ENCODE measurements at regions not wholly inside any gene's neighbourhood (a gene's known extent, or its start where the extent isn't known, plus 50 kb on each side); places are given as distances from the start of the nearest gene placed in this dataset.

- intact Hi-C loops (cut with DNase I), result no loop called here
- Histone ChIP-seq H3K4me1 (no peaks in the 10 kb centered on the region), H3K27me3 (no peaks in the 10 kb centered on the region), H3K9me3 (no peaks in the 10 kb centered on the region), H3K36me3 (no peaks in the 10 kb centered on the region), H3K27ac (no peak overlapping the region), H3K4me3 (no peak overlapping the region)
- TF ChIP-seq, protein P1, sequence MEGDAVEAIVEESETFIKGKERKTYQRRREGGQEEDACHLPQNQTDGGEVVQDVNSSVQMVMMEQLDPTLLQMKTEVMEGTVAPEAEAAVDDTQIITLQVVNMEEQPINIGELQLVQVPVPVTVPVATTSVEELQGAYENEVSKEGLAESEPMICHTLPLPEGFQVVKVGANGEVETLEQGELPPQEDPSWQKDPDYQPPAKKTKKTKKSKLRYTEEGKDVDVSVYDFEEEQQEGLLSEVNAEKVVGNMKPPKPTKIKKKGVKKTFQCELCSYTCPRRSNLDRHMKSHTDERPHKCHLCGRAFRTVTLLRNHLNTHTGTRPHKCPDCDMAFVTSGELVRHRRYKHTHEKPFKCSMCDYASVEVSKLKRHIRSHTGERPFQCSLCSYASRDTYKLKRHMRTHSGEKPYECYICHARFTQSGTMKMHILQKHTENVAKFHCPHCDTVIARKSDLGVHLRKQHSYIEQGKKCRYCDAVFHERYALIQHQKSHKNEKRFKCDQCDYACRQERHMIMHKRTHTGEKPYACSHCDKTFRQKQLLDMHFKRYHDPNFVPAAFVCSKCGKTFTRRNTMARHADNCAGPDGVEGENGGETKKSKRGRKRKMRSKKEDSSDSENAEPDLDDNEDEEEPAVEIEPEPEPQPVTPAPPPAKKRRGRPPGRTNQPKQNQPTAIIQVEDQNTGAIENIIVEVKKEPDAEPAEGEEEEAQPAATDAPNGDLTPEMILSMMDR (IDR thresholded peaks at IDR 0.05), result no peak
- no peak for DNase-seq
- WGBS, 2 donors, result 77 to 81% methylated on average over 10 of the region's 10 CpGs
- ATAC-seq, result no peak
- FAIRE-seq, result no peak
Observed at GRCh38 chr6:6880745-6881437, 226.9 kb upstream of the RREB1 start.

DNA sequence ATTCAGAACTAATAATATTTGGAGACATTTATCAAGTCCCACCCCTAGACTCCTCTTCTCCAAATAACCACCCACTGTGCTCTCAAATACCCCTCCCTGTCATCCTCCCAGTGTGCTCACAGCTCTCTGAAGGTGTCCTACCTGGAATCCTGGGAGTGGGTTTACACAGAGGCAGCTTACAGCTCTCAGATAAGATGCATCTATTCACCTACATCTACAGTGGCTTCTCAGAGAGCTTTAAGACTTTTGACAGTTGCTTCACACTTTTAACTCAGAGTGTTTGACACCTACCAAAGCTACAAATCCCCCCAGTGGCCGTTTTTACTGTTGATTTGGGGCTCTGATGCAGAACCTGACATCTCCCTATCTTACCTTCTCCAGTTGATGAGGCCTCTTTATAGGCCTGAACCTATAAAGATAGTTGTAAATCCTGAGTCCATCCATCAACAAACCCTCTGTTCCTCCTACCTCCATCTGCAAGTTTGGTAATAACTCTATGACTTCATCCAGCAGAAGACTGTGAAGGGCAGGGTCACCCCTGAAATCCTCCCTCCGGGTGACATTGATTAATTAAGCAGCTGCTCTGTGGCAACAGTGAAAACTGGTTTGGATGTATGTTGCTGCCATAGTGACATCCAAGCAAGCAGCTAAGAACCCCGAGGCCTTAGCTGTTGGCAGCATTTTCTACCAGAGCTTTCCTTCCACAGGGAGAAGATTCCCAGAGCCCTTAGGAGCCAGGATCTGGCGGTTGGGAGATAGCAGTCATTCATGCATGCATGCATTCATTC, 226.1 kb upstream of the RREB1 start:
- FAIRE-seq, result no peak
- 61 to 65% methylated on average over 4 of the region's 4 CpGs for WGBS, 2 donors

GRCh38 chr6:6882592-6882991, 225.2 kb upstream of the RREB1 start:
- no peaks in the 10 kb centered on the region for H3K9me3 ChIP-seq
- intact Hi-C loops (cut with DNase I), result no loop called here
- no peaks in the 10 kb centered on the region for H3K36me3 ChIP-seq
- H3K4me3 ChIP-seq, result no peak overlapping the region
- FAIRE-seq (no peak), ATAC-seq (no peak), DNase-seq (no peak)
- 93 to 98% methylated on average over 2 of the region's 2 CpGs for WGBS, 2 donors
- H3K27me3 ChIP-seq, result no peaks in the 10 kb centered on the region
- TF ChIP-seq, protein P1 (IDR thresholded peaks at IDR 0.05), result no peak
- no peaks in the 10 kb centered on the region for H3K4me1 ChIP-seq
- H3K27ac ChIP-seq, result no peak overlapping the region

More for the DNA sequence above, 226.1 kb upstream of the RREB1 start:
- TF ChIP-seq, protein P1 (IDR thresholded peaks at IDR 0.05), result no peak
- no peak for ATAC-seq
- intact Hi-C loops (cut with DNase I), result no loop called here
- no peaks in the 10 kb centered on the region for H3K9me3 ChIP-seq
- no peak overlapping the region for H3K27ac ChIP-seq
- H3K4me3 ChIP-seq, result no peak overlapping the region
- no peaks in the 10 kb centered on the region for H3K27me3 ChIP-seq
- no peak for DNase-seq
- no peaks in the 10 kb centered on the region for H3K4me1 ChIP-seq
- H3K36me3 ChIP-seq, result no peaks in the 10 kb centered on the region

DNA sequence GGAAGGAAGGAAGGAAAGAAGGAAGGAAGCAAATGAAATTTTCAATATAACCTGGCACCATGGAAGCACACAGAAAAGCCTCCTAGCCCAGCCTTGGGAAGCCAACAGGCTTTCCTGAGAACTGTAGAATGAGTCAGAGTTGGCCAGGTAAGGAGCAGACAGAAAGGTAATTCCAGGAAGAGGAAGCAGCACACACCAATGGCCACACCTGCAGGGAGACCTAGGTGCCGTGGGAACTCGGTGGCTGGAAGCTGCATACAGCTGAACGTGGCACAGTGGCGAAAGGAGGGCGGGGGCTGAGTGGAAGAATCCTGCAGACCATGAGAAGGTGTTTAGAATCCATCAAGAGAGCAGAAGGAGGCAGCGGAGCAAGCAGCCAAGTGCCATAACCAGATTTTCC, 224.8 kb upstream of the RREB1 start:
- 93 to 98% methylated on average over 6 of the region's 6 CpGs for WGBS, 2 donors
- FAIRE-seq (no peak), DNase-seq (no peak), ATAC-seq (peak in 1 of 4 donors; percentile 34)
- no peaks in the 10 kb centered on the region for H3K4me1 ChIP-seq
- no peak overlapping the region for H3K4me3 ChIP-seq
- no peaks in the 10 kb centered on the region for H3K27me3 ChIP-seq
- H3K9me3 ChIP-seq, result no peaks in the 10 kb centered on the region
- H3K36me3 ChIP-seq, result no peaks in the 10 kb centered on the region
- no peak overlapping the region for H3K27ac ChIP-seq
- TF ChIP-seq, protein P1 (IDR thresholded peaks at IDR 0.05), result no peak
- intact Hi-C loops (cut with DNase I), result no loop called here

DNA sequence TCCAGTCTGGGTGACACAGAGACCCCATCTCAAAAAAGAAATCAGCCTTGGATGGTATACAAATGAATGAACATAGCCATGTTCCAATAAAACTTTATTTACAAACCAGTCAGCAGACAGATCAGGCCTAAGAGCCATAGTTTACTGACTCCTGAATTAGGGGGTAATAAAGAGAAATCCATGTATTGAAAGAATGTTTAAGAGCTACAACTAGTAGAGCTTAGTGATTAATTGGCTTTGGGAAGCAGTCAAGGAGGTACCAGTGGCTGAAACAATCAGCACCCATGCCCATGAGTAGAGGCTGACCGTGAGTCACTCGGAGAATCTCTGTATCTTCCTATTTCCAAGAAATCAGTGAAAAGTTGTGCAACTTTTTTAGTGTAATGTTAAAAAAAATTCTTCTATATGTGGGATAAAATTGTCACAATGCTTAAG, 223.6 kb upstream of the RREB1 start:
- TF ChIP-seq, protein P1 (IDR thresholded peaks at IDR 0.05), result no peak
- Histone ChIP-seq H3K4me3 (no peak overlapping the region), H3K4me1 (no peaks in the 10 kb centered on the region), H3K27me3 (no peaks in the 10 kb centered on the region), H3K36me3 (no peaks in the 10 kb centered on the region), H3K9me3 (no peaks in the 10 kb centered on the region), H3K27ac (peak overlapping the region in 1 of 4 donors; percentile 36)
- ATAC-seq, result peak in 2 of 4 donors; percentile 21 to 40
- intact Hi-C loops (cut with DNase I), result no loop called here
- WGBS, 2 donors, result 48% methylated on average over 2 of the region's 2 CpGs
- no peak for DNase-seq
- FAIRE-seq, result no peak

Data from pancreas (tissue), 10 donors.